ENCODE measurements at regions not wholly inside any gene's neighbourhood (a gene's known extent, or its start where the extent isn't known, plus 50 kb on each side); places are given as distances from the start of the nearest gene placed in this dataset.
A peak's percentile ranks its signal among the peaks of the same experiment; 100 is the strongest.

DNA sequence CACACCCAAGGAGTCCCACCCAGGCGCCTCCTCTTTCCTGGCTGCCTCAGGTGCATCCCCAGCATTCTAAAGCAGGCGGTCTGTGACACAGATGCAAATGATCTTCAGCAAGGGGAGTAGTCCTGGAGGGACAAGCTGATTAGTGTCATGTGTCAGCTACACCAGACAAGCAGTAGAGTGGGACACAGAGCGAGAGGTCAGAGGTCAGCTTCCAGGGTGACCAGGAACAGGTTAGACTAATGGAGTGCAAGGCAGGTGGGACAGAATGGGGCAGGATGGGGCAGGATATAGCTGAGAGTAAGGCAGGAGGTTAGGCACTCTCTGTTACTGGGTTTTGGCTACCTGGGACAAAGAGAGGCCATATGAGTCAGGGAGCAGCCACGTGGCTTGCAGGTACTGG is 534.0 kb downstream of the FUT8 start:
- Histone ChIP-seq H3K9me3 (ENCODE audit: low read depth) (no peaks in the 10 kb centered on the region), H3K79me2 (ENCODE audit: low read depth) (no peaks in the 10 kb centered on the region), H3F3A (ENCODE audit: low read depth) (no peaks in the 10 kb centered on the region), H3K27ac (no peak overlapping the region), H3K9ac (no peak overlapping the region), H4K20me1 (ENCODE audit: low read depth) (no peaks in the 10 kb centered on the region), H3K27me3 (no peaks in the 10 kb centered on the region), H2AFZ (replicated peaks) (no peak overlapping the region), H3K36me3 (no peaks in the 10 kb centered on the region), H3K4me2 (no peak overlapping the region), H3K4me3 (no peak overlapping the region), H3K4me1 (peaks cover 2% of the 10 kb centered on the region)
- no peaks in the 10 kb centered on the region for H3K36me3 Mint-ChIP-seq
- no peak overlapping the region for H3K4me3 Mint-ChIP-seq
- H3K27ac Mint-ChIP-seq = no peak overlapping the region
- TF ChIP-seq, protein P1, sequence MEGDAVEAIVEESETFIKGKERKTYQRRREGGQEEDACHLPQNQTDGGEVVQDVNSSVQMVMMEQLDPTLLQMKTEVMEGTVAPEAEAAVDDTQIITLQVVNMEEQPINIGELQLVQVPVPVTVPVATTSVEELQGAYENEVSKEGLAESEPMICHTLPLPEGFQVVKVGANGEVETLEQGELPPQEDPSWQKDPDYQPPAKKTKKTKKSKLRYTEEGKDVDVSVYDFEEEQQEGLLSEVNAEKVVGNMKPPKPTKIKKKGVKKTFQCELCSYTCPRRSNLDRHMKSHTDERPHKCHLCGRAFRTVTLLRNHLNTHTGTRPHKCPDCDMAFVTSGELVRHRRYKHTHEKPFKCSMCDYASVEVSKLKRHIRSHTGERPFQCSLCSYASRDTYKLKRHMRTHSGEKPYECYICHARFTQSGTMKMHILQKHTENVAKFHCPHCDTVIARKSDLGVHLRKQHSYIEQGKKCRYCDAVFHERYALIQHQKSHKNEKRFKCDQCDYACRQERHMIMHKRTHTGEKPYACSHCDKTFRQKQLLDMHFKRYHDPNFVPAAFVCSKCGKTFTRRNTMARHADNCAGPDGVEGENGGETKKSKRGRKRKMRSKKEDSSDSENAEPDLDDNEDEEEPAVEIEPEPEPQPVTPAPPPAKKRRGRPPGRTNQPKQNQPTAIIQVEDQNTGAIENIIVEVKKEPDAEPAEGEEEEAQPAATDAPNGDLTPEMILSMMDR (IDR thresholded peaks at IDR 0.05) = no peak
- no peak for TF ChIP-seq EZH2phosphoT487 (IDR thresholded peaks at IDR 0.05)
- TF ChIP-seq EZH2 (IDR thresholded peaks at IDR 0.05) = no peak
- H3K9me3 Mint-ChIP-seq = peaks cover 2% of the 10 kb centered on the region
- H3K27me3 Mint-ChIP-seq (ENCODE audit: insufficient read depth, low read depth) = peaks cover 9% of the 10 kb centered on the region
- peaks cover 20% of the 10 kb centered on the region for H3K4me1 Mint-ChIP-seq
- DNase-seq (ENCODE audit: low spot score) = no peak

DNA sequence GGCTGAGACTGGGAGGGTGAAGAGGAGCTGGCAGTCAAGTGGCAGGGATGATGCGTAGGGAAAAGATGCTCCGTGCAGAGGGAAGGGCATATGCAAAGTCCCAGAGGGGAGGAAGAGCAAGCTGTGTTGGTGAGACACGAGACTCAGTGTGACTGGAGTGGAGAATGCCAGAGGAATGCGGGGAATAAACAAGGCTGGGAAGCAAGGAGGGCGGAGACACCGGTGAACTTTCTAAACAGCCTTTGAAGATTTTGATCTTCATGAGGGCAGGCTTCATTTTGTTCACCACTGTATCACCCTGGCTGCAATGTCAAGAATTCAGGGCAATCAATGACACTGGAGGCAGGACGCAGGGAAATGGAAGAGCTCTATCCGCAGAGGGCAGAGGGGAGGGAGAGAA is 535.8 kb downstream of the FUT8 start:
- no peaks in the 10 kb centered on the region for H3K36me3 Mint-ChIP-seq

DNA sequence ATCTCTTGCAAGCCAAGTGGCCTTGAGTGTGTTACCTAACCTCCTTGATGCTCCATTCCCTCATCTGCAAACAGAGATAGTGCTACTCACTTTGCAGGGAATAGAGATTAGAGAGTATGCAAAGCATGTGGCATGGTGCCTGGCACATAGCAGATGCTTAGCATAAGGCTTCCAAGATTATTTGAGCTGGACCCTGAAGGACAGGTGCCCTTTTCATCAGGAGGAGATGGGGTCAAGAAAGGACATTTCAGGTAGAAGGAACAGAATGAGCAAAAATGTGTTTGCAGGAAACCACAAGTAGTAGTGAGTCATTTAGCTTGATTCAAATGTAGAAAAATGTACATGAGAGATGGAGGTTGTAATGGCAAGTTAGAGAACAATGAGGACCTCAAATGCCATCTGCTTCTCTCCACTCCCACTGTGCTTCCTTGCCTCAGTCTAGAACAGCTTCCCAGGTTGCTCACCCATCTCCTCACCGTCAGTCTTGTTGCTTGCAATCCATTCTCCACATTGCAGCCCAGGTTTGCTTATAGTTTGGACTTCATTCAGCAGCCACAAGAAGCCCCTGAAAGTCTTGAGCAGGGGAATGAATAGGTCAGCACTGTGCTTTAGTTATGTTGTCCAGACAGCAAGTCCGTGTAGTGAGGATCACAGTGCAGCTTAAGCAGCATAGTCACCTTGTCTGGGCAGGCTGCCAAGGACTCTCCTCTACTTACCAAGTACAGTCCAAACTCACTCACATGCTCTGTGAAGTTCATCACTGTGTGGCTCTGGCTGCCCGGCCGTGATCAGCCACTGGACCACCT is 536.3 kb upstream of the CCDC196 start:
- H3K4me1 ChIP-seq = no peaks in the 10 kb centered on the region
- H3K9me3 ChIP-seq (ENCODE audit: low read depth) = no peaks in the 10 kb centered on the region
- H3K9me3 Mint-ChIP-seq = peaks cover 2% of the 10 kb centered on the region
- peaks cover 7% of the 10 kb centered on the region for H3K4me1 Mint-ChIP-seq
- no peaks in the 10 kb centered on the region for H4K20me1 ChIP-seq (ENCODE audit: low read depth)
- no peaks in the 10 kb centered on the region for H3K79me2 ChIP-seq (ENCODE audit: low read depth)
- DNase-seq (ENCODE audit: low spot score) = no peak
- H3K4me3 ChIP-seq = no peak overlapping the region
- H3K27ac Mint-ChIP-seq = no peak overlapping the region
- no peaks in the 10 kb centered on the region for H3K36me3 Mint-ChIP-seq
- H3K27me3 ChIP-seq = no peaks in the 10 kb centered on the region
- no peaks in the 10 kb centered on the region for H3F3A ChIP-seq (ENCODE audit: low read depth)
- no peak overlapping the region for H3K4me3 Mint-ChIP-seq
- TF ChIP-seq EZH2 (IDR thresholded peaks at IDR 0.05) (no peak), EZH2phosphoT487 (IDR thresholded peaks at IDR 0.05) (no peak)
- TF ChIP-seq, protein P1 (IDR thresholded peaks at IDR 0.05) = no peak
- H3K27ac ChIP-seq = no peak overlapping the region
- H3K27me3 Mint-ChIP-seq (ENCODE audit: insufficient read depth, low read depth) = peaks cover 11% of the 10 kb centered on the region
- H3K4me2 ChIP-seq = no peak overlapping the region
- no peaks in the 10 kb centered on the region for H3K36me3 ChIP-seq
- H2AFZ ChIP-seq (replicated peaks) = no peak overlapping the region
- H3K9ac ChIP-seq = no peak overlapping the region

More for the DNA sequence above, 535.8 kb downstream of the FUT8 start:
- no peak overlapping the region for H3K9ac ChIP-seq
- H3K4me1 Mint-ChIP-seq = peaks cover 16% of the 10 kb centered on the region
- H3K9me3 ChIP-seq (ENCODE audit: low read depth) = no peaks in the 10 kb centered on the region
- H3K27ac Mint-ChIP-seq = peak overlapping the region; percentile 74
- no peak overlapping the region for H2AFZ ChIP-seq (replicated peaks)
- no peak overlapping the region for H3K4me3 Mint-ChIP-seq
- TF ChIP-seq, protein P1 (IDR thresholded peaks at IDR 0.05) = no peak
- TF ChIP-seq EZH2 (IDR thresholded peaks at IDR 0.05) (no peak), EZH2phosphoT487 (IDR thresholded peaks at IDR 0.05) (no peak)
- peaks cover 2% of the 10 kb centered on the region for H3K9me3 Mint-ChIP-seq
- H3K4me2 ChIP-seq = no peak overlapping the region
- no peaks in the 10 kb centered on the region for H3K36me3 ChIP-seq
- DNase-seq (ENCODE audit: low spot score) = no peak
- H3K4me3 ChIP-seq = no peak overlapping the region
- no peaks in the 10 kb centered on the region for H3F3A ChIP-seq (ENCODE audit: low read depth)
- H4K20me1 ChIP-seq (ENCODE audit: low read depth) = no peaks in the 10 kb centered on the region
- H3K27ac ChIP-seq = no peak overlapping the region
- H3K27me3 Mint-ChIP-seq (ENCODE audit: insufficient read depth, low read depth) = peaks cover 11% of the 10 kb centered on the region
- no peaks in the 10 kb centered on the region for H3K4me1 ChIP-seq
- no peaks in the 10 kb centered on the region for H3K79me2 ChIP-seq (ENCODE audit: low read depth)
- H3K27me3 ChIP-seq = no peaks in the 10 kb centered on the region

All from neural progenitor cell (in vitro differentiated cells).